Dermis microvascular lymphatic vessel endothelial cell (primary cell): ENCODE measurements at regions not wholly inside any gene's neighbourhood (a gene's known extent, or its start where the extent isn't known, plus 50 kb on each side); places are given as distances from the start of the nearest gene placed in this dataset.

Experiments used
- DNase-seq, 2 donors: peaks; one replicate each; pipeline versions ENCODE4 v3.0.0 to v3.0.0-alpha.2; 2010; ENCODE audit warnings: low read depth in 2 of 2

DNA sequence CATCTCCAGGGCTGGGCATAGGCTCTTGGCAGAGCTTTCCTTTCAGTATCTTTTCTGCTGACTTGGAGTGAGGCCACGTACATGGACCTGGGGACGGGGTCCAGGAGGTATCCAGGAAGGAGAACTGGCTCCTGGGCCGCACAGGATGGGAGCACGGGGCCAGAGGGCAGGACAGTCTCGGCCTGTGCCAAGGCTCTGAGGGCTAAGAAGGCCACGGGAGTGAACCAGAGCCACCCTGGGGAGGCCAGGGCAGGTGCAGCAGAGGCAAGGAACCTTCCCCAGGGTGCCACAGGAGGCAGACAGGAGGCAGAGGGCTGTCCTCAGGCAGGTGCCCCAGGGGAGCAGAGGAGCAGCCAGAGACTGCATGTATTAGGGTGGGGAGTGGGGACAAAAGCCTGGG is 50.3 kb downstream of the PLXNA1 start:
- no peak for DNase-seq

DNA sequence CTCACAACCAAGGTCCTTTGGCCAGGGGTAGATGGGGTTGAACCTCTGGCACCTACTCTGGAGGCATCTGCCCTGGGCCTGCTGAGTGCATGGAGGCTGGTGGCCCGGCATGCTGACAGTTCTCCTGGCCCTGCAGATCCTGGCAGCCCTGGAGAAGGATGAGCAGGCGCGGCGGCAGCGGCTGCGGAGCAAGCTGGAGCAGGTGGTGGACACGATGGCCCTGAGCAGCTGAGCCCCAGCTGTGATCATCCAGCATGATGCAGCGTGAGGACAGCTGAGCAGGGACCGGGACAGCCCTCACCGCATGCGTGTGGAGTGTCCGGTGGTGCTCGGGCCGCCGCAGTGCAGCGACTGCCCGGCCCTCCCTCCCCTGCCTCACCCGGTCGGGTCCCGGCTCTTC is 50.9 kb downstream of the PLXNA1 start:
- no peak for DNase-seq

DNA sequence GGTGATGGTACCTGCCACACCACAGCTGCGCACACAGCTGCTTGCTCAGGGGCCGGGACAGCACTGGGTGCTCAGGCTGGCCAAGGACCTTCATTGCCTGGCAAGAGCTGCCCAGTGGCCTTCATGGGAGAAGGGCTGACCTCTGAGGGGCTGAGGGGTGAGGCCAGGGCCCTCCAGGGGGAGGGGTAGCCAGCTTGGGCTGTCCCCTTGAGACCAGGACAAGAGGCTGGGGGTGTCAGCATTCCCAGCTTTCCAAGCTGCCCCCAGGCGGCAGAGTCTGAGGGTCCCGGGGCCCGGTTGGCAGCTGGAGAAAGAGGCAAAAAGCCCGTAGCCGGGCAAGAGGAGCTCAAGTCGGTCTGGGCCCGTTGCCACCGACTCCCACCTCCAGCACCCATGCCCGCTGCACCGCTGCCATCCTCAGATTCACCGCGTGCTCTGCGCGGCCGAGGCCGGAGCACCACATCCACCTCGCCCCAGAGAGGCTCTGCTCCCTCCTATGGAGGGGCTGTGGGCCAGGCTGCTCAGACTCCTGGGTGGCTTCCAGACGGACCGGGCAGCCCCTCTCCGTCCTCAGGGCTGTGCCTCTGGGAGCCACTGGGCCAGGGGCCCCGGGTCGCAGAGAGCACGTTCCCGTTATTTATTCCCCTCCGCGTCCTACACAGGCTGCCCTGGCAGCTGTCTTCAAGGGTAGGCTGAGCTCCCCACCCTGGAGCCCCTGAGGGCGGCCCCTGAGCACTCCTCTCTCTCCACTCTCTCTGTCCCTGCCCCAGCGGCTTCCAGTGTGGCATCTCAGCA is 51.5 kb downstream of the PLXNA1 start:
- DNase-seq, result no peak

DNA sequence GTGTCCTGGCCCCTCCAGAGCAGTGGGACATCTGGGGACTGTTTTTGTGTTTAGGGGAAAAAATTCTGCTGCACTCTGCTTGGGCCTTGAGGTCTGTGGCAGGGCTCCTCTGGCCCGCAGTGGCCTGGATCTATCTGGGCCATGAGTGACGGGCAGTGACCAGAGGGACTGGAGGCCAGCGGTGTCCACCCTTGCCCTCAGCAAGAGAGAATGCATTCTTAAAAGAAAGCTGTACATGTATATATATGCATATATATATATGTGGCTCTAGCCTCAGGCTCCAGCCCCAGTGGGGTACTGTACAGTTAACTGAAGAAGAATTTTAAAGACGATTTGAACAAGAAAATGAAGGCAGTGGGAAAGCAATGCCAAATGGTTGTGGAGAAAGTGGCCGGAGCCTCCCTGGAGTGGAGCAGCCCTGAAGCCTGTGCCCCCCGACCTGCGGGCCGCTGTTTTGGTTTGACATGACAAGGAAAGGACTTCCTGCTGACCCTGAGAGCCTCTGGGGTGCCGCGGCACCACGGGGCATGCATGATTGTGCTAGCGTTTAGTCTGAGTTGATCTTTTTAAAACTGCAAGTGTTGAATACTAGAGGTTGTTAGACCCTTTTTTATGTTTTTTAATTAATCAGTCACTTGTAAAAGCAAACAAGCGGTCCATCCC is 52.2 kb downstream of the PLXNA1 start:
- no peak for DNase-seq

DNA sequence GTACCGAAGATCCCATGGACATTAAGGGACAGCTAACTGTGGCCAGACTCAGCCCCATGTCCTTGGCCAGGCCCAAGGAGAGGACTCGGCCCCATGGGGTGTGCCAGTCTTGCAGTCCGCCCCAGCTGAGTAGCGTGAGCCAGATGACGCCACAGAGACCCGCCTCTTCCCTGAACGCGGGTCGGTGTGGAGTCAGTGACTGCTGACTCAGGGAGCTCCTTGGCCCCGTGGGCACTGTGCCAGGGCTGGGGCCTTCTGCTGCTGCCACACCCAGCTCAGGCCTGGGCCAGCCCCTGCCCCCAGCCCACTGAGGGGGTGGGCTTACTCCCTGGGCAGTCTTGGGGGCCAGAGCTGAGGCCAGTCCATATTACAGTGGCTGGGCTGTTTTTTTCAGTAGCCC is 52.8 kb downstream of the PLXNA1 start:
- peak in 1 of 2 donors; percentile 61 for DNase-seq

DNA sequence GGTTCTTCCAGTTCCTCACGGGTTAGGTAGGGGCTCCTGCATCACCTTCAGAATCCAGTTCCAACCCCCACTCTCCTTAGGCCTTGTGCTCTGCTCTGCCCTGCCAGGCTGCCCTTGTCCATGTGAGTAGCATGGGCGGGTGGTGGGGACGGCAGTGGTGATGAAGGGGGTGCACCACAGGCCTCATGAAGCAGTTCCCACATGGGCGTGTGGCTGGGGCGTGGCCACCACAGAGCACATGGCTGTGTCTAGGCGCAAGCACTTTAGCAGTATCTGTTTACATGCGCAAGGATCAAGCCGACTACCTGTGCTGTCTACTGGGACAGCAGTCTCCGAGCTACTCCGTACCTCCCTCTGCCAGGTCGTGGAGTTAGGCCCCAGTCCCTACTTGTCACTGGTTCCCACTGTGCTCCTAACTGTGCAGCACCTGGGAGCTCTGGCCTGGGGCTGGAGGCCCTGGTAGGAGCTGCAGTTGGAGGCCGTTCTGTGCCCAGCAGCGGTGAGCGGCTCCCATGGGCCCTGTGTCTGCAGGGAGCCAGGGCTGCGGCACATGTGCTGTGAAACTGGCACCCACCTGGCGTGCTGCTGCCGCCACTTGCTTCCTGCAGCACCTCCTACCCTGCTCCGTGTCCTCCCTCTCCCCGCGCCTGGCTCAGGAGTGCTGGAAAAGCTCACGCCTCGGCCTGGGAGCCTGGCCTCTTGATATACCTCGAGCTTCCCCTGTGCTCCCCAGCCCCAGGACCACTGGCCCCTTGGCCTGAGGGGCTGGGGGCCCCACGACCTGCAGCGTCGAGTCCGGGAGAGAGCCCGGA is 53.5 kb downstream of the PLXNA1 start:
- no peak for DNase-seq

DNA sequence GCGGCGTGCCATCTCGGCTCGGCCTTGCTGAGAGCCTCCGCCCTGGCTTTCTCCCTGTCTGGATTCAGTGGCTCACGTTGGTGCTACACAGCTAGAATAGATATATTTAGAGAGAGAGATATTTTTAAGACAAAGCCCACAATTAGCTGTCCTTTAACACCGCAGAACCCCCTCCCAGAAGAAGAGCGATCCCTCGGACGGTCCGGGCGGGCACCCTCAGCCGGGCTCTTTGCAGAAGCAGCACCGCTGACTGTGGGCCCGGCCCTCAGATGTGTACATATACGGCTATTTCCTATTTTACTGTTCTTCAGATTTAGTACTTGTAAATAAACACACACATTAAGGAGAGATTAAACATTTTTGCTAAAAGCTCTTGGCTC is 54.1 kb downstream of the PLXNA1 start:
- no peak for DNase-seq

DNA sequence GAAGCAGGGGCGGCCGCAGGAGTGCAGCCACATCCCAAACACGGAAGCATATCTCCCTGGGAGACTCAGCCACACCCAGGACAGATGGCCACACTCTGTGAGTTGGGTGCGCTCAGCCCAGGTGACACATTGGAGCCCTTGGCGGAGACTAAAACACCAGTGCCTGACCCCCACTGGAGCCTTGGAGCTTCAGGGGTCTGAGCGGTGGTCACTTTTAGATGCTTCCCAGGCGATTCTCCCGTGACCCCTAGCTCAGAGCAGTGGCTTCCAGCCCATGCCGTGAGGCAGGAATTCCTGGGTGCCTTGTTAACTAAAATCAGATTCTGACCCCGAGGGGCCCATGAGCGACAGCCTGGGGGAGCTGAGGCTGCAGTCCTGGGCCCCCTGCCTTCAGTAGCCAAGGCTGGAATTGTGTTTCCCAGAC is 54.5 kb downstream of the PLXNA1 start:
- no peak for DNase-seq

DNA sequence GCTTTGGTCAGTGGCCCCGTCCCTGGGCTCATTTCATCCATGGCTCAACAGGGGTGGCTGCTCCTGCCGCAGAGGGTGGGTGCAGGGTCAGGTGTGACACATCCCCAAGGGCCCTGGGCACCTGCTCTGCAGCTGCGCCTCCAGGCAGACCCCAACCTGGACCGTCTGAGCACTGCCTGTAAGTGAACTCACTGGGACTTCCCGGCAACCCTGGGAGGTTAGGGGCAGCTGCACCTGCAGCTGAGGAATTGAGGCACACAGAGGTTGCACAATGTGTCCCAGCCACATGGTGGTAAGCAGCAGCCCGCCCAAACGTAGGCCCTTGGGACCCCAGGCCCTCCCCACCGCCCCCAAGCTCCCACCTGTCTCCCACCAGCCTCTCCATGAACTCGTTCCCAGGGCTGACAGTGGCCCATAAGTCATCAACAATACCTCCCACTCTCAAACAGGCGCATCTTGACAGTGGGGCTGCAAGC is 55.1 kb downstream of the PLXNA1 start:
- DNase-seq, result no peak

DNA sequence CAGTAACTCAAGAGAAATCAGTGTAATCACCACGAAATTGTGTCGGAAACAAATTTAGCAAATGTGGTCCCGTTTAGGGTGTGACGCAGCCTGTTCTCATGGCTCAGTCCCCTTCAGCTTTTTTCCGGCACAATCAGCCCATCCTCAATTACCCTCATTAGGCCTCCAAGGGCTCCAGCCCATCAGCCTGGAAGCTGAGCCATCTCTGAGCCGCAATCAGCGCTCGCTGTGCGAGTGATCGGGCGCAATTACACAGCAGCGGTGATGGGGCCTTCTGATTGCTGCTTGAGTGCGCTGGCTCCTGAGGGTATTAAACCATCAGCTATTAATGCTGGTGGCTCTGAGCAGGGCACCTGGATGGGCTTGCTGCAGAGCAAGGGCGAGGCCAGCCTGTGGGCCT is 55.6 kb downstream of the PLXNA1 start:
- DNase-seq, result no peak

DNA sequence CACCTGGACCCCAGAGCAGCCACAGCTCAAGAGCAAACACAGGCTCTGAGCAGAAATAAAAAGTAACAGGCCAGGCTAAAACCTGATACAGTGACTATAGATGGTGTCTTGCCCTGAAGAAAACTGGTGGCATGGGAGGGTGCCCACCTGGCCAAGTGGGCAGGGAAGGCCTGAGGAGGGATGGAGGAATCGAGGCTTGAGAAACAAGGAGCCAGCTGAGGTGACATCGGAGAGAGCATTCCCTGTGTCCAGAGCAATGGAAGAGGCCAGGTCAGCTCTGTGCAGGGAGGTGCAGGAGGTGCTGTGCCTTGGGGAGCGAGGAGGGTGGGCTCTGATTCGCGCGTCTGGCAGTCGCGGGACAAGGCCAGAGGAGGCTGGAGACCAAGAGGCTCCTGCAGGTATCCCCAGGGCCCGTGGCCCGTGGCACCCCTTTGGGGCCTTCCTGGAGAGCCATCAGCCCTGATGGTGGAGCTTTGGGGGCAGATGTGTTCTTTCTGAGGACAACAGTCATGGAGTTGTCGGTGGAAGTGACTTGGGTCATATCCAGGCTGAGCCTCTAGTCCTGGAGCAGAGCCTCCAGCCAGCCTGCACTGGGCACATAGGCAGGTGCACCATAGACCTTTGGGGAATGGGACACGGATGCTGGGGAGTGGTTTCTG is 56.1 kb downstream of the PLXNA1 start:
- no peak for DNase-seq

DNA sequence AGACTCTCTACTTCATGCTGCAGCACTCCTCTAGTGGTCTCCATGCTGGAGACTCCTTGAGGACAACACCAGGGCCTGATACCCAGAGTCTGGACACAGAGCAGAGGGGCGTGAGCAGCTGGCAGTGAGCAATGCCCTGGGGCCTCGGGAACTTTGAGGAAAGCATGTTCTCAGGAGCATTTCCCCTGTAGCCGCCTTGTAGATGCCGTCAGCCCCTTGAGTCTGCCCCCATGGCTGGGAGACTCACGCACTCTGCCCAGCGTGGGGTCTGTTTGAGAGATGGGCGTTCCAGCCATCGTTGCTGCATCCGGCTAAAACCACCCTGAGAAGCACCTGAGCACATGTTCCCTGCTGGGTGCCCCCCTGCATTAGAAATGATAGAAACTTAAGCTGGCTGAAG is 56.8 kb downstream of the PLXNA1 start:
- DNase-seq, result no peak

DNA sequence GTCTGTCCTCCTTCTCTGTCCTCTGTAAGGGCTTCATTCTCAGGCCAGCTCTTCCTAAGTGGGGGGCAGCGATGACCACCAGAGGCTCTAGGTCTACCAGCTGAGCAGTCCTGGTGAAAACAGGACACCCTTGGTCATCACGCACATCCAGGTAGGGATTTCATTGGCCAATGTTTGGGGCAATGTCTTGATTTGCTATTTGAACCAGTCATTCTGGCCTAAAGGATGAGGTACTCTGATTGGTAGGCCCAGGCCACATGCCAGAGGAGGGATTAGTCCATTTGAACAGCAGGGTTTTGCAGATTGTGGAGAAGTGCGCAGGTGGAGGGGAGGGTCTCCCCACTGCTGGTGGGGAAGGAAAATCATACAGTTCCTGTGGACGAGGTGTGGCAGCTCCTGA is 57.3 kb downstream of the PLXNA1 start:
- no peak for DNase-seq

DNA sequence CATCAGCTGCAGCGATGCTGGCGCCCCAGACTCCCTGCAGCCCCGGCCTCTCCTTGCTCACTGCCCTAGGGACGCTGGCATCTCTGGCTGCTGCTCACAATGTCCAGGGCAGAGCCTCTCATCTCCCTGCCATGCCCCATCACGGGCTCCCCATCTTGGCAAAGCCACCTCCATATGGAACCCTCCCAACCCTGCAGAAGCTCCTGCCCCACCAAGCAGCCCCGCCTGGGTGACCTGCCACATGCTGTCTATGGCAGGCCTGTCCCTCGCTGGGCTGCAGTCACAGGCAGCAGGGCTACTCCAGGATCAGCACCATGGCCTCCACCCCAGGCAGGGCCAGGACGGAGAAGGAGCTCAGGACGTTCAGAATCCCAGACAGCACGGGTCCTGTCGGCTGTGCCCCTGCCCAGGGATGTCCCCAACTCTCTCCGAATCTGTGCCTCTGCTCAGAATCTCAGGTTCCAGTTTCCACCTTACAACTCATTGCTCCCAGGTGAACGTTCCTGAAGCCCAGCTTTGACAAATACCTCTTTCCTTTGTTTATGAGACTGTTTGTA is 58.4 kb downstream of the PLXNA1 start:
- DNase-seq, result no peak

DNA sequence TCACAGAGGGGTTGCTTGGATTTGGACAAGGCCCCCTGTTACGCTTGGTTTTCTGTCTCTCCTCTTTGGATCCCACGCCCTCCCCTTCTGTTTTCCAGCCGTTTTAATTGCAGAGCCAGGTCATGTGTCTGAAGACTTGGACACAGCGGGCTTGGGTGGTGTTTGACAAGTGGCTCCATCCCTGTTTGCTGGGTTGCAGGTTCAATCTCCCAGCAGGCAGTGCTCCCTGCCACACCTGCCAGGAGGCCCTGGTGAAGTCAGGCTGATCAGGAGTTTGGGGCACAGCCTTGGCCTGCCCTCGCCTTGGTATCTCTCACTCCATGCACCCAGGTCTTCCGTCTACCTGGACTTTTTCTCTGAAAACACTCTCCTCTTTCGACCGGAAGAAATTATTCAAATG is 59.0 kb downstream of the PLXNA1 start:
- no peak for DNase-seq

DNA sequence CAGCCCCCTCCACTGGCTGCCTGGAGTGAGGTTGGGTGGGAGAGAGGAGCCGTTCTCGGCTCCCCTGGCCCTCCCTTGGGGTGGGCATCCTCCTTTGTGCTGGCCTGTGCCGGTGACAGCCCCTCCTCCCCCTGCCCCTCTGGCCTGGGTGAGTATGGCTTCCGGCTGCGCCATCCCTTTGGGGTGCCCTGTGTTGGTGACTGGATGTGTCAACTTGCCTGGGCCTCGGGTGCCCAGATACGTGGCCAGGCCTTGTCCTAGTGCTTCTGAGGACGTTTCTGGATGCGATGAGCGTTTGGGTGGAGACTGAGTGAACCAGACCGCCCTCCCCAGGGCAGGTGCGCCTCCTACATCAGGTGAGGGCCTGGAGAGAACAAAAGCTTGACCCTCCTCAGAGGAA is 59.7 kb downstream of the PLXNA1 start:
- no peak for DNase-seq

DNA sequence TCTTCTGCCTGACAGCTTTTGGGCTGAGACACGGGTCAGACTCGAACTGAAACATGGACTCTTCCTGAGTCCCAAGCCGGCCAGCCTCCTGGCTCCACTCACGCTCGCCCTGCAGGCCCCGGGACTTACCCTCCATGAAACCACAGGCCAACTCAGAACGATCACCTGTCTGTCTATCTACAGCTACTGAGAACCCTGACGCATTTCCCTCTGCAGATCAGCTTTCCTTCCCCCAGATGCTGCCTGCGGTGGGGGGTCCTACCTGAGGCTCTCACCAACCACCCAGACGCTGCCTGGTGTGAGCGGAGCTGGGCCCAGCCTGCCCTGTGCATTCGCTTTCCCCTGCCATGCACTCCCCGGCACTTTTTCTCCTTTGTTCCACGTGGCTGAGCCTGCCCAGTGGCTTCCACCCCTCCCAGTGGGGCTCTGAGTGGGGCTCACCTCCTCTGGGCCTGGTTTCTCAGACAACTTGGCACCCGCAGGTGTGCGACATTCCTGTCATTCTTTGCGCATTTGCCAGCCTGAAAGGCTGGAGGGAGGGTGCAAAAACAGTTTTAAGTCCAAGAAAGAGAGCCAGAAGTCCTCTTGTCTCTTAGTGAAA is 60.2 kb downstream of the PLXNA1 start:
- no peak for DNase-seq

DNA sequence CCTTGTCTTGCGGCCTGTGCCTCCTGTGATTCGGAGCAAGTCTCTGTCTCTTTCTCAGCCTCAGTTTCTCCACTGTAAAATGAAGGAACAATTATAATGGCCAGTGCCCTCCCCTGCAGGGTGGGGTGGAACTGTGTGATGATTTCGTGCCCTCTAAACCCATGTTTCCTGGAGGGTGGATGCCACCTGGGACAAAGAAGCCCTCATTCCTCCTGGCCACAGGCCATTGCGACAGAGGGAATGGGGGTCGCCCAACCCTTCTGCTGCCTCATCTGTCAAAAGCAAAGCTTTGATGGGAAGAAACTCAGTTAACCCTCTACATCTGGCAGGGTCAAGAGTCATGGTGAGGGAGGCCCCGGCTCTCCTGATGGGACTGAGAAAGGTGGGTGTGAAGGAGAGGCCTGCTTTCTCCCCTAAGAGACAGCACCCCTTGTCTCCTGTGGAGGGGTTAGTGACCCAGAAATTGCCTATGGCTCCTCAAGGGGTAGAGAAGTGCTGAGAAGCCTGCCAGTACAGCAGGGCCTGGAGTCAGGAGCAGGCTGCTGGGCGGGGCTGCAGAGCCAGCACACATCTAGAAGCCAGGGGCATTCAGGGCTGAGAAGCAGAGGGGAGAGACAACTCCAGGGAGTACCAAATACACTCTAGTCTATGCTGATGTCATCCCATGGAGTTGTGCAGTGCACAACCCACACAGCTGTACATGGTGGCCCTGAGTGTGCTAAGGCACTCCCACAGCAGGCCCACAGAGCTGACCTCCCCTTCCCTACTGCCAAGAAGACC is 61.0 kb downstream of the PLXNA1 start:
- DNase-seq, result no peak

DNA sequence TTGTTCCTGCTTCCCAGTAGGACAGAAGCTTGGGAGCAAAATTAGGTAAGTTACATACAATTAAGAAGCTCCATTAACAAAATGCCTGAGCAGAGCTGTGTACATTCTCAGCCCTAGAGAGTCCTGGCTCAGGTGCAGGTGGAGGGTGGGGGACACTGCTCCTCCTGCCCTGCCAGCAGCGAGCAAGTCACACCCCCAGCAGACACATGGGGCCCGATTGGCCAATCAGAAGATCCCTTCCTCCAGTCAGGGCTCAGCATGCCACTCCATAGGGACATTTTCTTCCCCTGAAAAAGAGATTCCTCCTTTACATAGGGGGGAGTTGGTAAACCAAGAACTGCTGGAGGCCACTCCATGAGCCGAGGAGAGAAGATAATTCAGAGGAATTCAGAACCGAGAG is 62.1 kb downstream of the PLXNA1 start:
- peak; percentile 2 to 6 for DNase-seq

DNA sequence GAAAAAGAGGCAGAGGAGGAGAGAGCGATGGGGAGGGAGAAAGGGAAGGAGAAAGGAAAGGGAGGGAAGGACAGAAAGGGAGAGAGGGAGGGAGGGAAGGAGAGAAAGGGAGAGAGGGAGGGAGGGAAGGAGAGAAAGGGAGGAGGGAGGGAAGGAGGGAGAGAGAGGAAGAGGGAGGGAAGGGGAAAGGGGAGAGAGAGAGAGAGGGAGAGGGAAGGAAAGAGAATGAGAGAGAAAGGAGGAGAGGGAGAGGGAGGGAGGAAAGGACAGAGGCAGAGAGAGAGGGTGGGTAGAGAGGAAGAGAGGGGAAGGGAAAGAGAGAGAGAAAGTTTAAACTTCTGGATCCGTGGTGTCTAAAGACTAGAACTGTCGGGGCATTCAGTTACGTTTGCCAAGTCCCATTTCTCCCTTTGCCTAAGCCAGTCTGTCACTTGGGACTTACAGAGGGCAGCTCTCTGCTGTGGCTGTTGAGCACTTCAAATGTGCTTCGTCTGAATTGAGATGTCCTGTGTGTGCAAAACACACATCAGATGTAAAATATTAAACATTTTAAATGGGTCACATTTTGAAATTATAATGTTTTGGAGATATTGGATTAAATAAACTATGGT is 62.6 kb downstream of the PLXNA1 start:
- no peak for DNase-seq
